Endothelial cell of hepatic sinusoid (primary cell): ENCODE measurements at regions not wholly inside any gene's neighbourhood (a gene's known extent, or its start where the extent isn't known, plus 50 kb on each side); places are given as distances from the start of the nearest gene placed in this dataset.

ENCODE experiments used
- in situ Hi-C: cut with HindIII; loops from 2 replicates; pipeline ENCODE4 v1.10.0; 2017; ENCODE audit warnings: low sequenced_read_pairs

DNA sequence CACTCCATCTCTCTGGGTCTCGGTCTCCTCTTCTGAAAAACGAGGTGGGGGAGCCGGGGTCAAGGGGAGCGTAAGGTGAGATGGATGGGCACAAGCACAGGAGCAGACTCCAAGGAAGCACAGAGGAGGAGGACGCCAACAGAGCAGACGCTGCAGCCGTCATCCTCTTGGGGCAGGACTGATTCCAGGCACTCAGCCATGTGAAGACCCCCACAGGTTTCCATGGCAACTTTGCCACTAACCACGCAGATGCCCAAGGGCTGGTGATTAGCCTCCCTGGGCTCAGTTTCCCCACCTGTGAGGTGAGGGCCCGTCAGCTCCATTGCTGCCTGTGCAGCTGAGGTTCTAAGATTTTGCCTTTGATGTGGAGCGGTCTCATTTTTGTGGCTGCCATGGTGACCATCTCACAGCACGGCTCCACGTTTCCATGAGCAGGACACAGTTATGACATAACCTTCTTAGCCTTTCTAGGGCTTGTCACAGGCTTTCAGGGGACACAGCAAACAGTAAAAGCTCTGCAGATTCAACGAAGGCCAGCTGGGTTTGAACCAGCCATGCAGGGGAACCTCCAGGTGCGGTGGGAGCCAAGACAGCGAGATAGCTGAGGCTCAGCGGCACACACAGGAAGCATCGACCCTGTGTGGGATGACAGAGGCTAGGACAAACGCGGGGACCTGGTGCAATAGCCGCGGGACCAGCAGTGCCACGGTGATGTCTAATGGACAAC lies 170.3 kb downstream of the NUP210 start:
- in situ Hi-C loops, result loop anchor here (5.0 kb wide), 3 partner anchors 37 to 113 kb away; no protein-coding TSS in a partner anchor

DNA sequence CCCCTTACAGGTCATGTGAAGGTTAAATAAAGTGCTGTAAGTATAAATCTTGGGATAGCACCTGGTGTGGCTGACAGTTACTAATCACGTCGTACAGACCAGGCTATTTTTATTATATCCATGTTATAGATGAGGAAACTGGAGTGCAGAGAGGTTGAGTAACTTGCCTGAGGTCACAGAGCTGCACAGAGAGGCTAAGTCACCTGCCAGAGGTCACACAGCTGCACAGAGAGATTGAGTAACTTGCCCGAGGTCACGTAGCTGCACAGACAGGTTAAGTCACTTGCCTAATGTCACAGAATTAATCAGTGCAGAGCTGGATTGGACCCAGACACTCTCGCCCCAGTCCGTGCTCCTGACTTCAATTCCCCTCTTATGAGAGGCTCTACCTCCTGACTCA lies 171.5 kb downstream of the NUP210 start:
- in situ Hi-C loops, result no loop called here

DNA sequence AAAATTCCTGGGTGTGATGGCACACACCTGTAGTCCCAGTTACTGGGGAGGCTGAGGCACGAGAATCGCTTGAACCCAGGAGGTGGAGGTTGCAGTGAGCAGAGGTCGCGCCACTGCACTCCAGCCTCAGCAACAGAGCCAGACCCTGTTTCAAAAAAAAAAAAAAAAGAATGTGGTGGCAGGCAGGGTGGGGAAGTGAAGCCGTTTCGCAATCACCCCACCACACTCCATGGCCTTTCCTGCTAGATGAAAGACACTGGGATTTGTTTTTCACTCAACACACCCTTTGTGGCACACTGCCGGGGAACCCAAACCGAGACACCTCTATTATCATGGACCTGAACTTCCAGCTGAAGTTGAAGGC lies 172.4 kb upstream of the IQSEC1 start:
- in situ Hi-C loops, result no loop called here

- in situ Hi-C loops, result no loop called here
These were observed 170.4 kb upstream of the IQSEC1 start for GRCh38 chr3:13243586-13243985.

DNA sequence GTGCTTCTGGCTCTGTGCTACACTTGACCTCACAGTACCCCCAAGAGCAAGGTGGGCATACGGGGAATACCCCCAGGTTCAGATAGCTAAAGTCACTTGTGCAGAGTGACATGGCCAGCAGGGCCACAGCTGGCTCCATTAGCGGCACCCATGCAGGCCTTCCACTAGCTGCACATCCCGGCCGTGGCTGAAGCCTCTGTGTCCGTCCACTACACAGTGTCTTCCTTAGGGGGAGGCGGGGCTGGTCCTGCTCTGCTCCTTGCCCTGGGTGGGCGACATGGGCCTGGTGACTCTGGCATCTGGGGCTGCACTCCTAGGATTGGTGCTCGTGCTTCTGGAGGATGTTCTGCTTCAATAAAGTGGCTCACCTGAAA lies 169.1 kb upstream of the IQSEC1 start:
- in situ Hi-C loops, result no loop called here

DNA sequence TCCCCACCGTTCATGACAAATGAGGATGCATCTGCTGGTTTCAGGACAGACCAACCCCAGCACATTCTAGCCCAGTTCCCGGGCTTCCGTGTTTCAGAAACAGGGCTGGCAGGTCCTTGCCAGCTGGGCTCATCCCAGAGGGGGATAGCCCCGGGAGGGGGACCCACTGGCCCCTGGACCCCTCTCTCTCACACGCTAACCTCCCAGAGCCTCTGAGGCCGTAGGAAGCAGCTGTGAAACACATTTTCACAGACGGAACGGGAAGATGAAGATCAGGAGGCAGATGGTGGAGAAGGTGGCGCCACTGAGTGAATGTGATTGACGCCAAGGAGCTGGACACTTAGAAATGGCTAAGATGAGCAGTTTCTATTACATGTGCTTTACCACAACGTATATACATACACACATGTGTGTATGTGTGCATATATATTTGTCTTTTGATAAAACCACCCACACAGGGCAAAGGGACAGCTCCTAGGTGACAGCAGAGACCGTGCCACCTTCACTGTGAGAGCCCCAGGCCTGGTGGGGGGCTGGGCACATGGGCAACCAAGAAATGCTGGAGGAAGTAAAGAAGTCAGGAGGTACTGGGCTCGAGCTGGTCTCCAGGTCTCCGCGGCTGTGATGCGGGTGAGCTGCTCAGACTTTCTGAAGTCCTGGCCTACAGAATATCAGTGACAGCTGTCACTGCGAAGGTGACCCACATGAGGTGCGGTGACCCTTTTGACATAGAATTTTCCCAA lies 168.6 kb upstream of the IQSEC1 start:
- in situ Hi-C loops, result no loop called here

DNA sequence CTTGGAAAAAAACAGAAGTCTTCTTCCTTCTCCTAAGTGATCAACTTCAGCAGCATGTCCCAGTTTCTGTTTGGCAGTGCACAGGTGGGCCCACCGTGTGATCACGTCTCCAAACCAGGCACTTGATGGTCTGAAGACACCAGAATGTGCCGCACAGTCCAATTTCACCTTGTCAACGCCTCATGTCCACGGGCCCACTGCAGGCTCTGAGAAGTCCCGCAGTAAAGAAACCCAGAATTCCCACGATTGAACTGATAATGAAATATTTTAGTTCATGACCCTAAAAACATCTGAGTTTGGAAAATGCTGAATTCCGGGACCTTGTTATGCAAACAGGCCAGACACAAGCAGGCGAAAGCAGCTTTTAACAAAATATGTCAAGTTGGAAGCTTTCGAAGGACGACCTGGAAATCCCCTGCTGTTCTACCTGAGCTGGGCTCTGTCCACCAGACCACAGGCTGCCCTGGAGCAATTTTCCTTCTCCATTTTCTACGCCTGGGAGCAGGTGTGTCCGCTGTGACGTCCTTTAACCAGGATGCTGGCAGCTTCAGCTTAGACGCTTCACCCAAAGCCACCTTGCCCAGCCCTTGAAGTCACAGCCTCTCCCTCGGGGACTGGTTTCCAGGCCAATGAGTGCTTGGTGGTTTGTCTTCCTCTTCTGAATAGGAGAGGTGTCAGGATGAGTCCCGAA lies 167.8 kb upstream of the IQSEC1 start:
- in situ Hi-C loops, result no loop called here

- in situ Hi-C loops, result no loop called here
These were observed 166.2 kb upstream of the IQSEC1 start for GRCh38 chr3:13239467-13239760.

DNA sequence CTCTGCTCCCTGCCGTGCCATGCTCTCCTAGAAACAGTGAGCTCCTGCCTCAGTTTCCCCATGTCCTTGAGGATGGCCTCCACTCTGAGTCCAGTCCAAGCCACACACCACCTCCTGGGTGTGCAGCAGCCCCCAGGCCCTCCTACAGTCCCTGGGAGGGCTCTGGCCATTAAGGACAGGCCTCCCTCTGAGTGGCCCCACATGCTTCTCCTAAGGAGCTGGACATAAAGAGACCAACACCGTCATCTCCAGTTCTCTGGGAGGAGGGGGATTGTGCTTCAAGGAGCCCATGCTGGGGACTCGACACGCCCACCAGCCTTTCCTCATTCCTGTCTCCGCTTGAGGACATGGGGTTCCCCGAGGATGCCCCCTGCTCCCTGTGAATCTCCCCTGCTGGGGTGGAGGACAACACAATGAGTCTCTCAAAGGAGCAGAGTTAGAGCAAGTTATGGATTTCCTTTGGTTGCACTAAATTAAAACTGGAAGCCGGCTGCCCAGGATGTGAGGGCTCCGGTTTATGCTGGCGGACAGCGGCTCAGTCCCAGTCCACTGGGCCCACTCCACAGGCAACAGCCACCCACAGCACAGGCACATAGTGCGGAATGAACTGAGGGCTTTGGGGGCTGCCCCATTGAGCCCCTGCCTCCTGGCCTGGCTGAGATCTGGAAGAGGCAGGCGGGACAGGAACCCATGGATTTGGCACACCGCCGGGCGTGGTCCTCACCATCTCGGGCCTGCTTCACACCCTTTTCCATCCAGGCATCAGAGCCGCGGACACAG lies 165.6 kb upstream of the IQSEC1 start:
- in situ Hi-C loops, result no loop called here

DNA sequence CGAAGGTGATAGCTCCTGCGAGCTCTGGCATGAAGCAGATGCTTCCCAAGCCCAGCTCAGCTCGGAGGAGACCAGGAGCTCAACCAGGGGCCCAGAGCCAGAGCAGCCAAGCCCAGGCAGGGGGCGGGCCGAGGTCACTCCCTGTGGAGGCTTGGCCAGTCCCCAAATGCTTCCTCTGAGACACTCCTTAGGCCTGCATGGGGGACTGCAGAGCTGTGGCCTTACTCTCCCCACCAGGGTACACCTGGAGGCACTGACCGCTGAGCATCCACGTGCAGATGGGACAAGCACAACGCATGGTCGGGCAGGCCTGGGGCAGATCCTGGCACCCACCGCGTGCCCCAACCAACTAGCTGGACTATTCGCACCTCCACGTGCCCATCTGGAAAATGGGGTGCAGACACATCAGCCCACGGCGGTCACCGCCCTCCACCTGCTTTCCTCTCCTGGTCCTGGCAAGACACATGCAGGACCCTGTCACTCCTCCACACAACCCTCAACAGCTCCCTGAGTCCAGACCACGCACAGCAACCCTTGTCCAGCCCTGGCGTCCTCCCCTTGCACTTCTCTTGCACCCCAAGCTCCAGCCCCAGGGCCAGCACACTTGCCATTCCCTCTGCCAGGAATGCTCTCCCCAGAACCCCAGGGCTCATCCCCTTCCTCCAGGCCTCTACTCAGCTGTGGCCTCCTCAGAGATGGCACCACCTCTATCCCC lies 164.7 kb upstream of the IQSEC1 start:
- in situ Hi-C loops, result no loop called here

GRCh38 chr3:13236557-13237173 lies 163.4 kb upstream of the IQSEC1 start:
- in situ Hi-C loops, result no loop called here

DNA sequence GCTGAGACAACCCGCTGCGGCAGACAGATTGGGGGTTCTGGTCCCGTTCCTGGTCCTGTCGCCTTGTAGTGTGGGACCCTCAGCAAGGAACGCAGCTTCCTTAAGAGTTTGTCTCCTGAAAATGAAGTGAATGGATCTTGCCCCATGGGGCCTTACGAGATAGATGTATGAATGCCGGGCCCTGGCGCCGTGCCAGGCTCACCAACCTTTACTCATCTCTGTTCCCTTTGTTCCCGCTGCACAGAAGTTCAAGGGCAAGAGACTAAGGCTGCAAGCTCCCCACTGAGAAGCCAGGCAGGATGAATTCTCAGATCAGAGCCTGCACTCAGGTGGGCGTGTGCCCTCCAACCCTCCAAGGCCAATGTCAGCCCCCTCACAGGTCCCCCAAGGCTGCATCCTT lies 162.7 kb upstream of the IQSEC1 start:
- in situ Hi-C loops, result no loop called here

GRCh38 chr3:13235079-13235478 lies 161.8 kb upstream of the IQSEC1 start:
- in situ Hi-C loops, result no loop called here

GRCh38 chr3:13234666-13235065 lies 161.4 kb upstream of the IQSEC1 start:
- in situ Hi-C loops, result loop anchor here (5.0 kb wide), 1 partner anchor 42 kb away; no protein-coding TSS in a partner anchor

GRCh38 chr3:13233487-13234485 lies 160.6 kb upstream of the IQSEC1 start:
- in situ Hi-C loops, result loop anchor here (5.0 kb wide), 1 partner anchor 41 kb away; no protein-coding TSS in a partner anchor

- in situ Hi-C loops, result loop anchor here (5.0 kb wide), 1 partner anchor 40 kb away; no protein-coding TSS in a partner anchor
These were observed 158.8 kb upstream of the IQSEC1 start for GRCh38 chr3:13231781-13232666.

DNA sequence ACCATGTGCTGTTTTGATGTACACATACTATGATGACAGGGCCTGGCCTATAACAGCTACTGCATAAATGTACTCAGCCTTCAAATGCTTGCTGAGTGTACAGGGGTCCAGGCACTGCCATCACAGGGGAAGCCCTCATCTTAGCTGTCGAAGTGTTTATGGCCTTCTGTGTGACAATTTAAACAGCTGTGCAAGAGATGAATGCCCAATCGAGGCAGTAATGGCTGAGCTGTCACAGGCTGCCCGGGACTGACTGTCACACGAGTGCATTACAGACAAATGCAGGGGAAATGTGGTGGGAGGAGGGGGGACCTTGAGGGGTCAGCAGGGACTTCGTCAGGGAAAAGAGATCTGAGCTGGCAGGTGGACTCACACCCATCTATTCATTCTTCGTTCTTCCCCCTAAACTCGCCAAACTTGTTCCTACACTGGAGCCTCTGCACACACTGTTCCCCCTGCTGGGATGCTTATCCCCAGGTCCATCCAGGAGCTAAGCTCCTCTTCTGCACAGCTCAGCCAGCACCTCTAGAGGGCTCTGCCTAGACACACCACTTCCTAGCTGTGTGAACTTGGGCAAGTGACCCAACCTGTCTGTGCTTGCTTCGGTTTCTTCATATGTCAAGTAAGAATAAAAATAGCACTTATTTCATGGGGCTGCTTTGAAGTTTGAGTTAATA lies 156.2 kb upstream of the IQSEC1 start:
- in situ Hi-C loops, result no loop called here
